Progenitor cell of endocrine pancreas (in vitro differentiated cells): ENCODE measurements at regions not wholly inside any gene's neighbourhood (a gene's known extent, or its start where the extent isn't known, plus 50 kb on each side); places are given as distances from the start of the nearest gene placed in this dataset.

Experiments
- DNase-seq: peaks from one replicate; pipeline ENCODE4 v3.0.0; 2021; ENCODE audit warnings: low spot score; ENCODE audit not compliant: unreplicated experiment
- H3K27ac Mint-ChIP-seq: 2 replicates; pipeline ENCODE4 v1.8.0; 2021; ENCODE audit warnings: mild to moderate bottlenecking, moderate library complexity, mixed read lengths
- H3K27me3 Mint-ChIP-seq: 2 replicates; pipeline ENCODE4 v1.8.0; 2021; ENCODE audit warnings: mixed read lengths
- H3K36me3 Mint-ChIP-seq: 2 replicates; pipeline ENCODE4 v1.8.0; 2022; ENCODE audit warnings: mixed read lengths; ENCODE audit not compliant: insufficient read depth
- H3K4me1 Mint-ChIP-seq: 2 replicates; pipeline ENCODE4 v1.8.0; 2021; ENCODE audit warnings: low read depth, mixed read lengths
- H3K4me3 Mint-ChIP-seq: 2 replicates; pipeline ENCODE4 v1.8.0; 2021; ENCODE audit warnings: low read depth, mild to moderate bottlenecking, moderate library complexity, mixed read lengths
- H3K9me3 Mint-ChIP-seq: 2 replicates; pipeline ENCODE4 v1.8.0; 2021; ENCODE audit warnings: low read depth, mixed read lengths
- CTCF ChIP-seq: fragments of 200-600 bp; sonication (generic); IDR thresholded peaks from one replicate; pipeline ENCODE4 v1.5.0; 2021; ENCODE audit warnings: antibody characterized with exemption, mild to moderate bottlenecking; ENCODE audit not compliant: unreplicated experiment

- no peak for TF ChIP-seq CTCF
- no peaks in the 10 kb centered on the region for H3K36me3 Mint-ChIP-seq
- no peak for DNase-seq
- no peak overlapping the region for H3K27ac Mint-ChIP-seq
- H3K9me3 Mint-ChIP-seq, result no peaks in the 10 kb centered on the region
- no peak overlapping the region for H3K4me3 Mint-ChIP-seq
- peaks cover 12% of the 10 kb centered on the region for H3K4me1 Mint-ChIP-seq
- H3K27me3 Mint-ChIP-seq, result peaks cover 10% of the 10 kb centered on the region
These were observed 826.8 kb downstream of the NTRK3 start for GRCh38 chr15:87429754-87430153.

- no peak overlapping the region for H3K4me3 Mint-ChIP-seq
- H3K4me1 Mint-ChIP-seq, result no peaks in the 10 kb centered on the region
- DNase-seq, result no peak
- H3K27me3 Mint-ChIP-seq, result peaks cover 6% of the 10 kb centered on the region
- no peaks in the 10 kb centered on the region for H3K36me3 Mint-ChIP-seq
- no peaks in the 10 kb centered on the region for H3K9me3 Mint-ChIP-seq
- no peak for TF ChIP-seq CTCF
- no peak overlapping the region for H3K27ac Mint-ChIP-seq
These were observed 836.5 kb downstream of the NTRK3 start for GRCh38 chr15:87420017-87420416.

GRCh38 chr15:87419344-87419743, 837.2 kb downstream of the NTRK3 start:
- no peak for DNase-seq
- H3K27me3 Mint-ChIP-seq, result peaks cover 3% of the 10 kb centered on the region
- no peaks in the 10 kb centered on the region for H3K9me3 Mint-ChIP-seq
- H3K4me1 Mint-ChIP-seq, result no peaks in the 10 kb centered on the region
- H3K4me3 Mint-ChIP-seq, result no peak overlapping the region
- TF ChIP-seq CTCF, result no peak
- no peaks in the 10 kb centered on the region for H3K36me3 Mint-ChIP-seq
- no peak overlapping the region for H3K27ac Mint-ChIP-seq

- no peak for DNase-seq
- H3K27ac Mint-ChIP-seq, result no peak overlapping the region
- TF ChIP-seq CTCF, result no peak
- no peaks in the 10 kb centered on the region for H3K9me3 Mint-ChIP-seq
- no peaks in the 10 kb centered on the region for H3K4me1 Mint-ChIP-seq
- no peaks in the 10 kb centered on the region for H3K36me3 Mint-ChIP-seq
- peaks cover 3% of the 10 kb centered on the region for H3K27me3 Mint-ChIP-seq
- no peak overlapping the region for H3K4me3 Mint-ChIP-seq
These were observed 839.8 kb downstream of the NTRK3 start for GRCh38 chr15:87416591-87417257.

- no peaks in the 10 kb centered on the region for H3K9me3 Mint-ChIP-seq
- no peaks in the 10 kb centered on the region for H3K4me1 Mint-ChIP-seq
- no peak for TF ChIP-seq CTCF
- peaks cover 4% of the 10 kb centered on the region for H3K27me3 Mint-ChIP-seq
- no peaks in the 10 kb centered on the region for H3K36me3 Mint-ChIP-seq
- no peak for DNase-seq
- no peak overlapping the region for H3K4me3 Mint-ChIP-seq
- H3K27ac Mint-ChIP-seq, result no peak overlapping the region
These were observed 847.6 kb downstream of the NTRK3 start for GRCh38 chr15:87408902-87409301.
